Thoracic aorta (tissue), 2 donors: ENCODE measurements at regions not wholly inside any gene's neighbourhood (a gene's known extent, or its start where the extent isn't known, plus 50 kb on each side); places are given as distances from the start of the nearest gene placed in this dataset.

Experiments
- ATAC-seq: fragments of 150-250 bp; one replicate; pipeline ENCODE4 v1.8.0; 2017; ENCODE audit warnings: low read depth; ENCODE audit not compliant: insufficient number of reproducible peaks, low FRiP score
- DNase-seq: peaks from one replicate; pipeline ENCODE4 v3.0.0-alpha.2; 2020; ENCODE audit warnings: low spot score
- H3K27ac ChIP-seq, 2 donors: fragments of 200-600 bp; sonication (generic); 1 replicate in 1 of 2; 2 replicates in 1 of 2; pipeline ENCODE4 v1.5.1; 2016; ENCODE audit warnings: mild to moderate bottlenecking in 2 of 2, moderate library complexity in 2 of 2
- H3K27me3 ChIP-seq: fragments of 200-600 bp; sonication (generic); replicated peaks from 2 replicates; pipeline ENCODE4 v1.6.0; 2016; ENCODE audit warnings: mild to moderate bottlenecking; ENCODE audit not compliant: insufficient read depth
- H3K36me3 ChIP-seq: fragments of 200-600 bp; sonication (generic); one replicate; pipeline ENCODE4 v1.5.1; 2016
- H3K4me1 ChIP-seq, 2 donors: fragments of 200-600 bp; sonication (generic); 1 replicate in 1 of 2; 2 replicates in 1 of 2; pipeline versions ENCODE4 v1.5.1 to v1.6.0; 2016; ENCODE audit warnings: low read depth in 2 of 2, mild to moderate bottlenecking in 1 of 2; ENCODE audit not compliant: control insufficient read depth in 1 of 2
- H3K4me3 ChIP-seq: fragments of 200-600 bp; sonication (generic); 2 replicates; pipeline ENCODE4 v1.5.1; 2016; ENCODE audit warnings: mild to moderate bottlenecking
- H3K9me3 ChIP-seq: fragments of 200-600 bp; sonication (generic); 2 replicates; pipeline ENCODE4 v1.5.1; 2016
- CTCF ChIP-seq: fragments of 200-600 bp; sonication (generic); IDR thresholded peaks from one replicate; pipeline ENCODE4 v1.5.1; 2019; ENCODE audit warnings: antibody characterized with exemption

DNA sequence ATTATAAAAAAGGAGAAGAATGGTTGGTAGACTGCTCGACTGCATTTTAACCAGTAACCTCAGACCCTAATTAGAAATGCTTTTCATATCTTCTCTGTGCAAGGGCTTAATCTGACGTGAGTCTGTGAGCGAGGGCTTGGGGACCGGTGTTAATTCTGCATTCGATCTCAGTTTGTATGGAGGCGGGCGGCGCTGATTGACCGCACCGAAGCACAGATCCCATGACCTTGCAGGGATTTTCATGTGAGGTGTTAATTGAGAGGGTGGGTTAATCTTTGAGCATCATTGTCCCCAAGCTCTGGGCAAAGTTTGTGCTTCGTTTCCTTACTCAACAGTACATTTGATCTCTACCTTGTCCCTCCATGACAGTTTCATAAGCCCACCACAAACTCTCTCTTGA, 250.9 kb downstream of the NR2F2 start:
- no peak for ATAC-seq

DNA sequence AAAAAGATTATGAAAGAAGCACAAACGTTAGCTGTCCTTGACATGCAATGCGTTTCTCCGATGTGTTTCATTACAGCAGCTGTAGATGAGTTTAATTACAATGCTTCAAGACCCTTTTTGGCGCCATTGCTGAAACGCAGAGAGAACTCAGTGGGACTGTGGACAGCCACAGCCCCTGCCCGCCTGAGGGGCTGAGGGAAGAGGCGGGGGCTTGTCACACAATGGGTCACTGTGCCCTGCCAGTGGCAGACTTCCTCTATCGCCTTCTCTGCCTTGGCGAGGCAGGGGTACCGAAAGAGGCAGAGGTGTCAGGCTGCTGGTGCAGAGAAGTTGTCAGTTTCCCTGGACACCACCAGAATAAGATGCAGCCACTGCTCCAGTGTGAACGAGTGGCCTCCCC, 252.0 kb downstream of the NR2F2 start:
- Histone ChIP-seq H3K4me3 (no peak overlapping the region), H3K9me3 (no peaks in the 10 kb centered on the region), H3K27me3 (no peaks in the 10 kb centered on the region), H3K4me1 (no peaks in the 10 kb centered on the region), H3K36me3 (no peaks in the 10 kb centered on the region), H3K27ac (no peak overlapping the region)
- no peak for DNase-seq
- no peak for TF ChIP-seq CTCF
- no peak for ATAC-seq

More for the DNA sequence above, 250.9 kb downstream of the NR2F2 start:
- no peak overlapping the region for H3K4me3 ChIP-seq
- H3K9me3 ChIP-seq: no peaks in the 10 kb centered on the region
- no peak for TF ChIP-seq CTCF
- no peaks in the 10 kb centered on the region for H3K4me1 ChIP-seq
- H3K36me3 ChIP-seq: no peaks in the 10 kb centered on the region
- no peak overlapping the region for H3K27ac ChIP-seq
- no peaks in the 10 kb centered on the region for H3K27me3 ChIP-seq
- DNase-seq: no peak

- Histone ChIP-seq H3K27ac (no peak overlapping the region), H3K9me3 (no peaks in the 10 kb centered on the region), H3K4me1 (no peaks in the 10 kb centered on the region), H3K27me3 (no peaks in the 10 kb centered on the region), H3K4me3 (no peak overlapping the region), H3K36me3 (no peaks in the 10 kb centered on the region)
- TF ChIP-seq CTCF: no peak
- ATAC-seq (no peak), DNase-seq (no peak)
These were observed 253.2 kb downstream of the NR2F2 start for GRCh38 chr15:96583671-96584070.

DNA sequence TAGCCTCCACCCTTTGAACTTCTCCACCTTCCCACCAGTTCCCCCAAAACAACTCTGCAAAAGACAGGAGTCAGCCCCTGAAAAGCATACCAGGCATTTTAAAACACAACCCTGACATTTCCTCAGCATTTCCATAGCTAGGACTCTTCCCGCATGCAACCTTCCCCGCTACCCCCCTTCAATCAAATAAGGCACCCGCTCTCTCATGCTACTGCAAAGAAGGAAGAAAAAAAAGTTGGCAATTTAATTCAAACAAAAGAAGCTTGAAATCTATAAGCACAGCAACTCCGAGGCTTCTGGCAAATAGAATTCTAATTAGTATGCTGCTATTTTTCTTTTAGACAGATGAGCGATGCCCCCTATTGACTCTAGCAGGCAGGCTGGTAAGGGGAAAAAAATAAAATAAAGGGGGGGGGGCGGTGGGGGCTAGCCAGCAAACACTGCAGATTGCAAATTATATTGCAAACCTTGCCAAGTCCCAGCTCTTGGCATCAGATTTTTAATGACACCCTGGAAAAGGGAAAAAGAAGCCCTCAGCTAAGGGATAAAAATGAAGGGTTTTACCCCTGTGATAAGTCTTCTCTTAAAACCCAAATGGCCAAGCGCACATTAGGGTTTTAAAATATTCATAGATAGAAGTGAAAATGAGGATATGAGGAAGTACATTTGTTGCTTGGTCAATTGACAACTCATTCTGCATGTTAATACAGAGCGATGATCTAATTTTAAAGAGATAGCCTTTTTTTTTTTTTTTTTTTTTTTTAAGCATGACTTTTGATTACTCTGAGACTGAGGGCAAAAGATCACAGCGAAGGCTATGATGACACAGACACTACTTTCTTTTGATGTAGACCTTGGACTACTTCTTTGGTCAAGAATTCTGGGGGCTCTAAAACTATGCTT, 255.2 kb downstream of the NR2F2 start:
- Histone ChIP-seq H3K36me3 (no peaks in the 10 kb centered on the region), H3K4me3 (no peak overlapping the region), H3K4me1 (no peaks in the 10 kb centered on the region), H3K27ac (no peak overlapping the region), H3K9me3 (no peaks in the 10 kb centered on the region), H3K27me3 (no peaks in the 10 kb centered on the region)
- ATAC-seq: no peak
- no peak for DNase-seq
- TF ChIP-seq CTCF: no peak

- TF ChIP-seq CTCF: no peak
- no peak overlapping the region for H3K4me3 ChIP-seq
- no peaks in the 10 kb centered on the region for H3K9me3 ChIP-seq
- peak; percentile 28 for ATAC-seq
- H3K4me1 ChIP-seq: no peaks in the 10 kb centered on the region
- DNase-seq: no peak
- H3K36me3 ChIP-seq: no peaks in the 10 kb centered on the region
- H3K27me3 ChIP-seq: no peaks in the 10 kb centered on the region
- no peak overlapping the region for H3K27ac ChIP-seq
These were observed 256.4 kb downstream of the NR2F2 start for GRCh38 chr15:96586901-96587300.
